HCT116 (cell line): ENCODE measurements at regions not wholly inside any gene's neighbourhood (a gene's known extent, or its start where the extent isn't known, plus 50 kb on each side); places are given as distances from the start of the nearest gene placed in this dataset.

Source experiments
- EZH2 ChIP-seq: fragments of 200-600 bp; sonication (generic); IDR thresholded peaks from 2 replicates; pipeline ENCODE4 v1.6.1; 2017; ENCODE audit warnings: antibody characterized with exemption, mixed run types
- FOSL1 ChIP-seq: IDR thresholded peaks from 2 replicates; pipeline ENCODE4 v1.6.1; 2012; ENCODE audit warnings: low read depth
- JUND ChIP-seq: IDR thresholded peaks from 2 replicates; pipeline ENCODE4 v1.6.1; 2012
- MAX ChIP-seq: IDR thresholded peaks from 2 replicates; pipeline ENCODE4 v1.6.1; 2012
- POLR2A ChIP-seq: IDR thresholded peaks from 2 replicates; pipeline ENCODE4 v1.7.0; 2011; ENCODE audit warnings: borderline replicate concordance; ENCODE audit not compliant: insufficient read depth, insufficient read length; ENCODE audit errors: extremely low read depth
- TF ChIP-seq, protein P1 (sequence below), 3 experiments: fragments of 200-600 bp in 1 of 3; sonication (generic) in 1 of 3; IDR thresholded peaks in 2 of 3; conservative IDR thresholded peaks in 1 of 3; 2 replicates each; pipeline ENCODE4 v1.5.1; 2012 to 2017; ENCODE audit warnings: low read depth in 2 of 3, low read length in 2 of 3, antibody characterized with exemption in 1 of 3, borderline replicate concordance in 1 of 3, control low read depth in 1 of 3, mild to moderate bottlenecking in 1 of 3, mixed read lengths in 1 of 3, mixed run types in 1 of 3, moderate library complexity in 1 of 3; ENCODE audit not compliant: insufficient read depth in 1 of 3
- TF ChIP-seq, protein P2 (sequence below): IDR thresholded peaks from 2 replicates; pipeline ENCODE4 v1.6.1; 2012; ENCODE audit warnings: low read depth

DNA sequence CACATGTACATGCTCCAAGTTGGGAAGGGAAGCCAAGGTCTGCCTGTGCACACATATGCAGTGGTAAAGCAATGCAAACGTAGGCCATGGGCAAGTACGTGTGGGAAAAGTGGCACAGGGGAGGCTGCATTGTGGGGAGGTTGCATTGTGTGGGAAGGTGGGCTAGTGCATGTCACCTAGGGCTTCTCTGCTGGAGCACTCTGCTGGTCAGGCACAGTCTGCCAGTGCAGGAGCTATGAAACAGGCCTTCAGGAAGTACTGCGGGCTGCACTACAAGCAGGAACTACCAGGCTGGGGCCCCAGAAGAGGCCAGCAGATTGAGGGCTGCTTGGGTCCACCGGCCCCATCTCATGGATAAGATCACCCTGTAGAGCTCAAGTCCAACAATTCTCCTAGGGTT is 1694.6 kb upstream of the CDH6 start:
- TF ChIP-seq, protein P1, sequence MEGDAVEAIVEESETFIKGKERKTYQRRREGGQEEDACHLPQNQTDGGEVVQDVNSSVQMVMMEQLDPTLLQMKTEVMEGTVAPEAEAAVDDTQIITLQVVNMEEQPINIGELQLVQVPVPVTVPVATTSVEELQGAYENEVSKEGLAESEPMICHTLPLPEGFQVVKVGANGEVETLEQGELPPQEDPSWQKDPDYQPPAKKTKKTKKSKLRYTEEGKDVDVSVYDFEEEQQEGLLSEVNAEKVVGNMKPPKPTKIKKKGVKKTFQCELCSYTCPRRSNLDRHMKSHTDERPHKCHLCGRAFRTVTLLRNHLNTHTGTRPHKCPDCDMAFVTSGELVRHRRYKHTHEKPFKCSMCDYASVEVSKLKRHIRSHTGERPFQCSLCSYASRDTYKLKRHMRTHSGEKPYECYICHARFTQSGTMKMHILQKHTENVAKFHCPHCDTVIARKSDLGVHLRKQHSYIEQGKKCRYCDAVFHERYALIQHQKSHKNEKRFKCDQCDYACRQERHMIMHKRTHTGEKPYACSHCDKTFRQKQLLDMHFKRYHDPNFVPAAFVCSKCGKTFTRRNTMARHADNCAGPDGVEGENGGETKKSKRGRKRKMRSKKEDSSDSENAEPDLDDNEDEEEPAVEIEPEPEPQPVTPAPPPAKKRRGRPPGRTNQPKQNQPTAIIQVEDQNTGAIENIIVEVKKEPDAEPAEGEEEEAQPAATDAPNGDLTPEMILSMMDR (IDR thresholded peaks at IDR 0.05 in 2 of 3, conservative IDR thresholded peaks at IDR 0.05 in 1 of 3; ENCODE audit: borderline replicate concordance in 1 of 3, insufficient read depth in 1 of 3, low read depth in 2 of 3, low read length in 2 of 3): no peak
- no peak for TF ChIP-seq FOSL1
- no peak for TF ChIP-seq EZH2
- TF ChIP-seq POLR2A: no peak
- TF ChIP-seq MAX: no peak
- TF ChIP-seq, protein P2, sequence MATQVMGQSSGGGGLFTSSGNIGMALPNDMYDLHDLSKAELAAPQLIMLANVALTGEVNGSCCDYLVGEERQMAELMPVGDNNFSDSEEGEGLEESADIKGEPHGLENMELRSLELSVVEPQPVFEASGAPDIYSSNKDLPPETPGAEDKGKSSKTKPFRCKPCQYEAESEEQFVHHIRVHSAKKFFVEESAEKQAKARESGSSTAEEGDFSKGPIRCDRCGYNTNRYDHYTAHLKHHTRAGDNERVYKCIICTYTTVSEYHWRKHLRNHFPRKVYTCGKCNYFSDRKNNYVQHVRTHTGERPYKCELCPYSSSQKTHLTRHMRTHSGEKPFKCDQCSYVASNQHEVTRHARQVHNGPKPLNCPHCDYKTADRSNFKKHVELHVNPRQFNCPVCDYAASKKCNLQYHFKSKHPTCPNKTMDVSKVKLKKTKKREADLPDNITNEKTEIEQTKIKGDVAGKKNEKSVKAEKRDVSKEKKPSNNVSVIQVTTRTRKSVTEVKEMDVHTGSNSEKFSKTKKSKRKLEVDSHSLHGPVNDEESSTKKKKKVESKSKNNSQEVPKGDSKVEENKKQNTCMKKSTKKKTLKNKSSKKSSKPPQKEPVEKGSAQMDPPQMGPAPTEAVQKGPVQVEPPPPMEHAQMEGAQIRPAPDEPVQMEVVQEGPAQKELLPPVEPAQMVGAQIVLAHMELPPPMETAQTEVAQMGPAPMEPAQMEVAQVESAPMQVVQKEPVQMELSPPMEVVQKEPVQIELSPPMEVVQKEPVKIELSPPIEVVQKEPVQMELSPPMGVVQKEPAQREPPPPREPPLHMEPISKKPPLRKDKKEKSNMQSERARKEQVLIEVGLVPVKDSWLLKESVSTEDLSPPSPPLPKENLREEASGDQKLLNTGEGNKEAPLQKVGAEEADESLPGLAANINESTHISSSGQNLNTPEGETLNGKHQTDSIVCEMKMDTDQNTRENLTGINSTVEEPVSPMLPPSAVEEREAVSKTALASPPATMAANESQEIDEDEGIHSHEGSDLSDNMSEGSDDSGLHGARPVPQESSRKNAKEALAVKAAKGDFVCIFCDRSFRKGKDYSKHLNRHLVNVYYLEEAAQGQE: no peak
- TF ChIP-seq JUND: no peak
